ENCODE measurements at regions not wholly inside any gene's neighbourhood (a gene's known extent, or its start where the extent isn't known, plus 50 kb on each side); places are given as distances from the start of the nearest gene placed in this dataset.
A peak's percentile ranks its signal among the peaks of the same experiment; 100 is the strongest.
"Not testable (repeated sequence)": the region's sequence is repeated elsewhere in the genome, so short reads cannot be mapped to it uniquely, and the experiment has no call there.

GRCh38 chr16:5751216-5751615, 653.6 kb upstream of the EEF2KMT start:
- Histone ChIP-seq H3K4me3 (ENCODE audit: low read length in 3 of 3) (no peak overlapping the region), H3K9me3 (ENCODE audit: control insufficient read depth in 2 of 3, insufficient read depth in 1 of 3, low read length in 3 of 3) (no peaks in the 10 kb centered on the region), H3K27ac (ENCODE audit: low read depth in 2 of 2, low read length in 2 of 2) (no peak overlapping the region), H3K4me1 (ENCODE audit: control insufficient read depth in 2 of 3, insufficient read depth in 2 of 3, low read depth in 1 of 3, low read length in 3 of 3) (no peaks in the 10 kb centered on the region), H3K9ac (ENCODE audit: low read length in 3 of 3) (no peak overlapping the region), H3K36me3 (ENCODE audit: control insufficient read depth in 2 of 3, insufficient read depth in 3 of 3, low read length in 3 of 3) (no peaks in the 10 kb centered on the region), H3K27me3 (ENCODE audit: control insufficient read depth, insufficient read depth, low read length) (no peaks in the 10 kb centered on the region)
- intact Hi-C loops (cut with DNase I) = no loop called here
- DNase-seq = no peak
- no peak for FAIRE-seq
- TF ChIP-seq CTCF (IDR thresholded peaks at IDR 0.05; ENCODE audit: borderline replicate concordance, extremely low read depth, insufficient read depth) = no peak

- H3K27me3 ChIP-seq (ENCODE audit: control insufficient read depth, insufficient read depth, low read length); FAIRE-seq; H3K4me3 ChIP-seq (ENCODE audit: low read length in 3 of 3); intact Hi-C loops (cut with DNase I); H3K27ac ChIP-seq (ENCODE audit: low read depth in 2 of 2, low read length in 2 of 2); DNase-seq; H3K9me3 ChIP-seq (ENCODE audit: control insufficient read depth in 2 of 3, insufficient read depth in 1 of 3, low read length in 3 of 3); H3K9ac ChIP-seq (ENCODE audit: low read length in 3 of 3); H3K4me1 ChIP-seq (ENCODE audit: control insufficient read depth in 2 of 3, insufficient read depth in 2 of 3, low read depth in 1 of 3, low read length in 3 of 3); H3K36me3 ChIP-seq (ENCODE audit: control insufficient read depth in 2 of 3, insufficient read depth in 3 of 3, low read length in 3 of 3): not testable (repeated sequence)
Observed at GRCh38 chr16:5750439-5750838, 652.8 kb upstream of the EEF2KMT start.

- Histone ChIP-seq H3K27ac (ENCODE audit: low read depth in 2 of 2, low read length in 2 of 2) (no peak overlapping the region), H3K27me3 (ENCODE audit: control insufficient read depth, insufficient read depth, low read length) (no peaks in the 10 kb centered on the region), H3K9me3 (ENCODE audit: control insufficient read depth in 2 of 3, insufficient read depth in 1 of 3, low read length in 3 of 3) (peaks cover 0 to 3% (median 0%) of the 10 kb centered on the region in 3 donors), H3K36me3 (ENCODE audit: control insufficient read depth in 2 of 3, insufficient read depth in 3 of 3, low read length in 3 of 3) (no peaks in the 10 kb centered on the region), H3K4me1 (ENCODE audit: control insufficient read depth in 2 of 3, insufficient read depth in 2 of 3, low read depth in 1 of 3, low read length in 3 of 3) (no peaks in the 10 kb centered on the region), H3K4me3 (ENCODE audit: low read length in 3 of 3) (no peak overlapping the region), H3K9ac (ENCODE audit: low read length in 3 of 3) (no peak overlapping the region)
- intact Hi-C loops (cut with DNase I) = no loop called here
- TF ChIP-seq CTCF (IDR thresholded peaks at IDR 0.05; ENCODE audit: borderline replicate concordance, extremely low read depth, insufficient read depth) = no peak
- DNase-seq (peak in 3 of 5 donors; percentile 19 to 62 (median 50)), FAIRE-seq (no peak)
Observed at GRCh38 chr16:5738586-5738985, 641.0 kb upstream of the EEF2KMT start.

- DNase-seq (no peak), FAIRE-seq (no peak)
- peaks cover 0 to 3% (median 0%) of the 10 kb centered on the region in 3 donors for H3K9me3 ChIP-seq (ENCODE audit: control insufficient read depth in 2 of 3, insufficient read depth in 1 of 3, low read length in 3 of 3)
- no peak overlapping the region for H3K9ac ChIP-seq (ENCODE audit: low read length in 3 of 3)
- H3K27ac ChIP-seq (ENCODE audit: low read depth in 2 of 2, low read length in 2 of 2) = no peak overlapping the region
- no peak overlapping the region for H3K4me3 ChIP-seq (ENCODE audit: low read length in 3 of 3)
- H3K4me1 ChIP-seq (ENCODE audit: control insufficient read depth in 2 of 3, insufficient read depth in 2 of 3, low read depth in 1 of 3, low read length in 3 of 3) = no peaks in the 10 kb centered on the region
- H3K36me3 ChIP-seq (ENCODE audit: control insufficient read depth in 2 of 3, insufficient read depth in 3 of 3, low read length in 3 of 3) = no peaks in the 10 kb centered on the region
- intact Hi-C loops (cut with DNase I) = no loop called here
- H3K27me3 ChIP-seq (ENCODE audit: control insufficient read depth, insufficient read depth, low read length) = no peaks in the 10 kb centered on the region
- no peak for TF ChIP-seq CTCF (IDR thresholded peaks at IDR 0.05; ENCODE audit: borderline replicate concordance, extremely low read depth, insufficient read depth)
Observed at GRCh38 chr16:5736209-5736930, 638.8 kb upstream of the EEF2KMT start.
